ENCODE measurements at regions not wholly inside any gene's neighbourhood (a gene's known extent, or its start where the extent isn't known, plus 50 kb on each side); places are given as distances from the start of the nearest gene placed in this dataset.

GRCh38 chr4:24164054-24164693 is 274.3 kb upstream of the PPARGC1A start:
- no peak for DNase-seq (ENCODE audit: low spot score)

GRCh38 chr4:24163314-24163713 is 273.5 kb upstream of the PPARGC1A start:
- DNase-seq (ENCODE audit: low spot score) = no peak

- DNase-seq (ENCODE audit: low spot score) = no peak
Observed at GRCh38 chr4:24160358-24160757, 270.5 kb upstream of the PPARGC1A start.

- no peak for DNase-seq (ENCODE audit: low spot score)
Observed at GRCh38 chr4:24158031-24158430, 268.2 kb upstream of the PPARGC1A start.

- DNase-seq (ENCODE audit: low spot score) = no peak
Observed at GRCh38 chr4:24150034-24150433, 260.2 kb upstream of the PPARGC1A start.

GRCh38 chr4:24146127-24146526 is 256.3 kb upstream of the PPARGC1A start:
- DNase-seq (ENCODE audit: low spot score) = no peak

GRCh38 chr4:24145591-24145990 is 255.7 kb upstream of the PPARGC1A start:
- DNase-seq (ENCODE audit: low spot score) = no peak

GRCh38 chr4:24144381-24144780 is 254.5 kb upstream of the PPARGC1A start:
- DNase-seq (ENCODE audit: low spot score) = no peak

GRCh38 chr4:24143741-24144140 is 253.9 kb upstream of the PPARGC1A start:
- DNase-seq (ENCODE audit: low spot score) = no peak

GRCh38 chr4:24141836-24142235 is 252.0 kb upstream of the PPARGC1A start:
- no peak for DNase-seq (ENCODE audit: low spot score)

GRCh38 chr4:24140892-24141291 is 251.0 kb upstream of the PPARGC1A start:
- no peak for DNase-seq (ENCODE audit: low spot score)

GRCh38 chr4:24137671-24138601 is 248.1 kb upstream of the PPARGC1A start:
- no peak for DNase-seq (ENCODE audit: low spot score)

GRCh38 chr4:24131954-24132673 is 242.3 kb upstream of the PPARGC1A start:
- no peak for DNase-seq (ENCODE audit: low spot score)

GRCh38 chr4:24130637-24131036 is 240.8 kb upstream of the PPARGC1A start:
- no peak for DNase-seq (ENCODE audit: low spot score)

GRCh38 chr4:24126776-24127175 is 236.9 kb upstream of the PPARGC1A start:
- no peak for DNase-seq (ENCODE audit: low spot score)

GRCh38 chr4:24121395-24122175 is 231.7 kb upstream of the PPARGC1A start:
- DNase-seq (ENCODE audit: low spot score) = no peak

GRCh38 chr4:24117975-24118374 is 228.1 kb upstream of the PPARGC1A start:
- DNase-seq (ENCODE audit: low spot score) = no peak

GRCh38 chr4:24116107-24116506 is 226.3 kb upstream of the PPARGC1A start:
- DNase-seq (ENCODE audit: low spot score) = no peak

- no peak for DNase-seq (ENCODE audit: low spot score)
Observed at GRCh38 chr4:24114919-24115500, 225.2 kb upstream of the PPARGC1A start.

GRCh38 chr4:24114444-24114843 is 224.6 kb upstream of the PPARGC1A start:
- DNase-seq (ENCODE audit: low spot score) = no peak

- no peak for DNase-seq (ENCODE audit: low spot score)
Observed at GRCh38 chr4:24112466-24112865, 222.6 kb upstream of the PPARGC1A start.

GRCh38 chr4:24108567-24108966 is 218.7 kb upstream of the PPARGC1A start:
- DNase-seq (ENCODE audit: low spot score) = no peak

All from D341Med (cell line).